ENCODE measurements at regions not wholly inside any gene's neighbourhood (a gene's known extent, or its start where the extent isn't known, plus 50 kb on each side); places are given as distances from the start of the nearest gene placed in this dataset.

DNA sequence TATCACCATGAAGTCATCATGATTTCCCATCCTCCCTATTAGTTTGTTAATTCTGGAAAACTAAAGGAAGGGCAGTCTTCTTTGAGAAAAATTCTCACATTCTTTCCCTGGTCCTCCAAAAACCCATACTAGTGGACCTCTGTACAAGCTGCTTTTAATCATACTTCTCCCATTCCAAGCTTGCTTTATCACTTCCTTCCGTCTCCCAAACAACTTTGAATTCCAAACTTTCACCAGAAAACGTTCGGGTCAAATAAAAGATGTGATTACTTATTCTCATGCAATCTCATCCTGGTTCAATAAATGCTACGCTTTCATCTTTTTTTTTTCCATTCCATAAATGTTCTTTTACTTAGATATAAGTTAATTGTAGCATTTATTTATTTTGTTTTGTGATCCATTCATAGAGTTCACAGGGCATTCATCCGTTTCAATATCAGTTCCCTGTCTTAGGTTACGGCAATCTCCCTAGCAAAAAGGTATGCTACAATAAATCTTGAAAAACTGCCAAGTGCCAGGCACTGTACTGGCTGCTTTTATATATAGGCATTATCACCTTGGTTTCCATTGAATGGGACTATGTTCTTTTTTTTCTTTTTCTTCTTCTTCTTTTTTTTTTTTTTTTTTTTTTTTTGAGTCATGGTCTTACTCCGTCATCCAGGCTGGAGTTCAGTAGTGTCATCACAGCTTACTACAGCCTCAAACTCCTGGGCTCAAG, 100.2 kb upstream of the GREM2 start:
- intact Hi-C loops (cut with micrococcal nuclease; ENCODE audit: unreplicated experiment) = no loop called here
- TF ChIP-seq, protein P1, sequence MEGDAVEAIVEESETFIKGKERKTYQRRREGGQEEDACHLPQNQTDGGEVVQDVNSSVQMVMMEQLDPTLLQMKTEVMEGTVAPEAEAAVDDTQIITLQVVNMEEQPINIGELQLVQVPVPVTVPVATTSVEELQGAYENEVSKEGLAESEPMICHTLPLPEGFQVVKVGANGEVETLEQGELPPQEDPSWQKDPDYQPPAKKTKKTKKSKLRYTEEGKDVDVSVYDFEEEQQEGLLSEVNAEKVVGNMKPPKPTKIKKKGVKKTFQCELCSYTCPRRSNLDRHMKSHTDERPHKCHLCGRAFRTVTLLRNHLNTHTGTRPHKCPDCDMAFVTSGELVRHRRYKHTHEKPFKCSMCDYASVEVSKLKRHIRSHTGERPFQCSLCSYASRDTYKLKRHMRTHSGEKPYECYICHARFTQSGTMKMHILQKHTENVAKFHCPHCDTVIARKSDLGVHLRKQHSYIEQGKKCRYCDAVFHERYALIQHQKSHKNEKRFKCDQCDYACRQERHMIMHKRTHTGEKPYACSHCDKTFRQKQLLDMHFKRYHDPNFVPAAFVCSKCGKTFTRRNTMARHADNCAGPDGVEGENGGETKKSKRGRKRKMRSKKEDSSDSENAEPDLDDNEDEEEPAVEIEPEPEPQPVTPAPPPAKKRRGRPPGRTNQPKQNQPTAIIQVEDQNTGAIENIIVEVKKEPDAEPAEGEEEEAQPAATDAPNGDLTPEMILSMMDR (IDR thresholded peaks at IDR 0.05; ENCODE audit: unreplicated experiment) = no peak
- no peaks in the 10 kb centered on the region for H3K9me3 Mint-ChIP-seq (ENCODE audit: low read depth, unreplicated experiment)
- CTCF ChIA-PET = interaction anchor here (0.6 kb wide), 1 partner anchor 43 kb away, joined by 4 read pairs; no protein-coding TSS in a partner anchor
- no peak overlapping the region for H3K4me3 Mint-ChIP-seq (ENCODE audit: low read depth, unreplicated experiment)
- DNase-seq = no peak
- no peak overlapping the region for H3K27ac Mint-ChIP-seq (ENCODE audit: unreplicated experiment)
- no peaks in the 10 kb centered on the region for H3K36me3 Mint-ChIP-seq (ENCODE audit: insufficient read depth, unreplicated experiment)
- no peaks in the 10 kb centered on the region for H3K4me1 Mint-ChIP-seq (ENCODE audit: low read depth, unreplicated experiment)
- peaks cover 44% of the 10 kb centered on the region for H3K27me3 Mint-ChIP-seq (ENCODE audit: unreplicated experiment)
- BruUV-seq (replicated peaks) = no TSS peak

DNA sequence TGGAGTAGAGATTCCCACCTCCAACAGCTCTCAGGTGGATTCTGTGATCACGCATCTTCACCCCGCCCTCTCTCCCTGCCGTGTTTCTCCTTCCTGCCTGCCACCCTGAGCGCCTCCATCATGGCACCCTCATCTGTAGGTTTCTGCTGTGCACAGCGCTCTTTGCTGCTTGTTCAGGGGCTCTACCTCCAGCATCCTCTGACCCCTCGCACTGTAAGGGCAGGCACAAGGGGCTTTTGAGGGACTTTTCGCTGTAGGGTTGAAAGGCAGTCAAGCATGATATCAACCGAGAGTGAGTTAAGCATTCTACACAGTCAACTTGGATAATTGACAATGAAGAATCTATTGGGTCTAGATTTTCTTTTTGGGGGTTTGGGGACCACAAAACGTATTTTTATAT, 99.1 kb upstream of the GREM2 start:
- TF ChIP-seq, protein P1 (IDR thresholded peaks at IDR 0.05; ENCODE audit: unreplicated experiment) = no peak
- Mint-ChIP-seq H3K9me3 (ENCODE audit: low read depth, unreplicated experiment) (no peaks in the 10 kb centered on the region), H3K27me3 (ENCODE audit: unreplicated experiment) (peaks cover 46% of the 10 kb centered on the region), H3K4me3 (ENCODE audit: low read depth, unreplicated experiment) (no peak overlapping the region), H3K36me3 (ENCODE audit: insufficient read depth, unreplicated experiment) (no peaks in the 10 kb centered on the region), H3K4me1 (ENCODE audit: low read depth, unreplicated experiment) (no peaks in the 10 kb centered on the region), H3K27ac (ENCODE audit: unreplicated experiment) (no peak overlapping the region)
- DNase-seq = no peak
- no TSS peak for BruUV-seq (replicated peaks)
- intact Hi-C loops (cut with micrococcal nuclease; ENCODE audit: unreplicated experiment) = no loop called here
- CTCF ChIA-PET = no interaction called here

DNA sequence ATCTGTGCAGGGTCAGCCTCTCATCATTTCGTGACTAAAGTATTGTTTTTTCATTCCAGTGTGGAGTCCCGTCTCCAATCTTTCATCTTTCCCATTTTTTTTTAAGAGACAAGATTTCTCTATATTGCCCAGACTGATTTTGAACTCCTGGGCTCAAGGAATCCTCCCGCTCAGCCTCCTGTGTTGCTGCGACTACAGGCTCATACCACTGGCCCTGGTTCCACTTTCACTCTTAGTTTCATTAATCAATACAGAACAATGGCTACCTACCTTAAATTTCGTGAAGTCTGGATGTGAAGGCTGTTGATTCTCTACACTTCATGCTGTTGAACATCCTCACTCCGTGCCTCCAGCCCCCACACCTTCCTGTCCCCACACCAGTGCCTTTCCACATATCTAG, 97.7 kb upstream of the GREM2 start:
- H3K4me3 Mint-ChIP-seq (ENCODE audit: low read depth, unreplicated experiment) = no peak overlapping the region
- intact Hi-C loops (cut with micrococcal nuclease; ENCODE audit: unreplicated experiment) = no loop called here
- no peak for DNase-seq
- no peak overlapping the region for H3K27ac Mint-ChIP-seq (ENCODE audit: unreplicated experiment)
- H3K9me3 Mint-ChIP-seq (ENCODE audit: low read depth, unreplicated experiment) = no peaks in the 10 kb centered on the region
- TF ChIP-seq, protein P1 (IDR thresholded peaks at IDR 0.05; ENCODE audit: unreplicated experiment) = no peak
- H3K36me3 Mint-ChIP-seq (ENCODE audit: insufficient read depth, unreplicated experiment) = no peaks in the 10 kb centered on the region
- no TSS peak for BruUV-seq (replicated peaks)
- no peaks in the 10 kb centered on the region for H3K4me1 Mint-ChIP-seq (ENCODE audit: low read depth, unreplicated experiment)
- CTCF ChIA-PET = interaction anchor here (0.6 kb wide), 1 partner anchor 13 kb away, joined by 4 read pairs; no protein-coding TSS in a partner anchor
- peaks cover 59% of the 10 kb centered on the region for H3K27me3 Mint-ChIP-seq (ENCODE audit: unreplicated experiment)

DNA sequence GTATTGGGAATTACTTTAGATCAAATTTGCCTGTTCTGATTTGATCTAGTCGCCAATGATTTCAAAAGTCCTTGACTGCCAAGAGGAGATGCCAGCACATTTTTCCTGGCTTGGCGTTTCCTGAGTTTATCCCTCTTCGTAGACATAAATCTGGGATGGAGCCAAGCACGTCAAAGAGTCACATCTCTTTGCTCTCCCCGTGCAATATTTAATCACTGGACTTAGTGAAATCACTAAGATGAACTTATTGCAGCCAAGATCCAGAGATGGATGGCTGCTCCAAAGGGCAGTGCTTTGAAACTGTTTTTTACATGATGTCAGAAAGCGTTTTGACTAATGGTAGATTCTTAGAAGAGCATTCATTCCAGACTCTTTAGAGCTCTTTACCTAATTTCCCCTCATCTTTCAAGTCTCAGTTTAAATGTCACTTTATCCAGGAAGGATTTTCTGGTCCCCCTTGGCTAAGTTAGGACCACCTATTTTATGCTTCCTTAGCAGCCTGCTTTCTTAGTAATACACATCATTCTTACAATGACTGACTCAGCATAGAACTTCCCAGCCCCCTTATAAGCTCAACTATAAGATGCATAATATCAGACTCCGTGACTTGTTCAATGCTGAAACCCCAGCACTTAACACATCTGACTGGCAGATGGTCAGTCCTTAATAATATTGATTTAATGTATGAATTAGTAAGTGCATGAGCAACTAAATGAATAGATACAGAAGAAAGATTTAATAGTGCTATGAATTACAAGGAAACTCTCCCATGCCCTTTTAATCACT, 94.4 kb upstream of the GREM2 start:
- H3K9me3 Mint-ChIP-seq (ENCODE audit: low read depth, unreplicated experiment) = no peaks in the 10 kb centered on the region
- H3K27ac Mint-ChIP-seq (ENCODE audit: unreplicated experiment) = no peak overlapping the region
- H3K4me3 Mint-ChIP-seq (ENCODE audit: low read depth, unreplicated experiment) = no peak overlapping the region
- BruUV-seq (replicated peaks) = no TSS peak
- intact Hi-C loops (cut with micrococcal nuclease; ENCODE audit: unreplicated experiment) = no loop called here
- CTCF ChIA-PET = no interaction called here
- no peak for DNase-seq
- peaks cover 56% of the 10 kb centered on the region for H3K27me3 Mint-ChIP-seq (ENCODE audit: unreplicated experiment)
- no peaks in the 10 kb centered on the region for H3K4me1 Mint-ChIP-seq (ENCODE audit: low read depth, unreplicated experiment)
- TF ChIP-seq, protein P1 (IDR thresholded peaks at IDR 0.05; ENCODE audit: unreplicated experiment) = no peak
- no peaks in the 10 kb centered on the region for H3K36me3 Mint-ChIP-seq (ENCODE audit: insufficient read depth, unreplicated experiment)
